HEK293 (cell line): ENCODE measurements at regions not wholly inside any gene's neighbourhood (a gene's known extent, or its start where the extent isn't known, plus 50 kb on each side); places are given as distances from the start of the nearest gene placed in this dataset.
A peak's percentile ranks its signal among the peaks of the same experiment; 100 is the strongest.
"Not testable (repeated sequence)": the region's sequence is repeated elsewhere in the genome, so short reads cannot be mapped to it uniquely, and the experiment has no call there.

Experiments
- CTCF ChIA-PET: fragments of 350-600 bp; formaldehyde crosslinking; extraction: SDS; loops from one replicate; lab custom pipeline; 2021; ENCODE audit warnings: antibody characterized with exemption; lab: Yijun Ruan, JAX
- POLR2A ChIA-PET: fragments of 300-600 bp; formaldehyde crosslinking; extraction: SDS; loops from one replicate; lab custom pipeline; 2020; ENCODE audit warnings: antibody characterized with exemption, inconsistent platforms; lab: Yijun Ruan, JAX
- H3K27ac ChIP-seq: fragments of 200-500 bp; sonication (Bioruptor generic); 2 replicates; pipeline ENCODE4 v1.5.1; 2014; ENCODE audit warnings: low read depth, low read length, control low read depth, inconsistent platforms; ENCODE audit errors: extremely low read depth
- H3K36me3 ChIP-seq, 2 experiments: fragments of 200-500 bp in 1 of 2; sonication (Bioruptor generic) in 1 of 2; 1 replicate in 1 of 2; 2 replicates in 1 of 2; pipeline ENCODE4 v1.5.1; 2014 to 2017; ENCODE audit warnings: inconsistent platforms in 2 of 2, low read length in 2 of 2; ENCODE audit not compliant: control insufficient read depth in 2 of 2, insufficient read depth in 1 of 2
- H3K4me1 ChIP-seq: fragments of 200-500 bp; sonication (Bioruptor generic); 2 replicates; pipeline ENCODE4 v1.5.1; 2014; ENCODE audit warnings: mild to moderate bottlenecking, low read length, inconsistent platforms; ENCODE audit not compliant: control insufficient read depth, insufficient read depth
- H3K4me3 ChIP-seq: 2 replicates; pipeline ENCODE4 v1.5.1; 2011; ENCODE audit warnings: low read depth, mild to moderate bottlenecking, control low read depth, low read length, moderate library complexity
- H3K9me3 ChIP-seq: fragments of 200-500 bp; sonication (Bioruptor generic); 2 replicates; pipeline ENCODE4 v1.5.1; 2014; ENCODE audit warnings: low read depth, low read length, inconsistent platforms; ENCODE audit not compliant: control insufficient read depth, insufficient read depth
- EGR2 ChIP-seq: fragments of 450-650 bp; formaldehyde crosslinking; IDR thresholded peaks from 2 replicates; pipeline ENCODE4 v1.5.1; 2016; ENCODE audit warnings: low read depth, missing biosample characterization, missing genetic modification characterization
- HOXD13 ChIP-seq: sonication (generic); formaldehyde crosslinking; IDR thresholded peaks from 2 replicates; pipeline ENCODE4 v1.8.0; 2022; ENCODE audit warnings: missing genetic modification reagents, borderline replicate concordance
- IKZF3 ChIP-seq: fragments of 450-650 bp; IDR thresholded peaks from 2 replicates; pipeline ENCODE4 v1.5.0; 2018; ENCODE audit warnings: missing biosample characterization, mild to moderate bottlenecking, missing genetic modification characterization, moderate library complexity
- KLF1 ChIP-seq: fragments of 450-650 bp; formaldehyde crosslinking; IDR thresholded peaks from 2 replicates; pipeline ENCODE4 v1.5.1; 2016; ENCODE audit warnings: missing biosample characterization, missing genetic modification characterization
- PRDM10 ChIP-seq: fragments of 450-650 bp; formaldehyde crosslinking; IDR thresholded peaks from 2 replicates; pipeline ENCODE4 v1.5.1; 2016; ENCODE audit warnings: missing biosample characterization, missing genetic modification characterization
- SP3 ChIP-seq: fragments of 450-650 bp; formaldehyde crosslinking; IDR thresholded peaks from 2 replicates; pipeline ENCODE4 v1.5.1; 2016; ENCODE audit warnings: missing biosample characterization, missing genetic modification characterization
- SP7 ChIP-seq: fragments of 450-650 bp; formaldehyde crosslinking; IDR thresholded peaks from 2 replicates; pipeline ENCODE4 v1.5.1; 2016; ENCODE audit warnings: missing biosample characterization, missing genetic modification characterization
- ZBTB48 ChIP-seq: fragments of 450-650 bp; formaldehyde crosslinking; IDR thresholded peaks from 2 replicates; pipeline ENCODE4 v1.5.1; 2016; ENCODE audit warnings: missing biosample characterization, missing genetic modification characterization
- ZFHX2 ChIP-seq: fragments of 450-650 bp; formaldehyde crosslinking; conservative IDR thresholded peaks from 2 replicates; pipeline ENCODE4 v1.5.1; 2016; ENCODE audit warnings: missing biosample characterization, missing genetic modification characterization
- ZFP37 ChIP-seq: fragments of 450-650 bp; formaldehyde crosslinking; IDR thresholded peaks from 2 replicates; pipeline ENCODE4 v1.5.1; 2016; ENCODE audit warnings: missing biosample characterization, missing genetic modification characterization
- ZNF335 ChIP-seq: fragments of 450-650 bp; formaldehyde crosslinking; conservative IDR thresholded peaks from 2 replicates; pipeline ENCODE4 v1.5.1; 2016; ENCODE audit warnings: missing biosample characterization, missing genetic modification characterization
- ZNF341 ChIP-seq: fragments of 450-650 bp; formaldehyde crosslinking; IDR thresholded peaks from 2 replicates; pipeline ENCODE4; 2016; ENCODE audit warnings: low read depth, missing biosample characterization, missing genetic modification characterization
- ZNF501 ChIP-seq: fragments of 450-650 bp; formaldehyde crosslinking; IDR thresholded peaks from 2 replicates; pipeline ENCODE4 v1.5.1; 2016; ENCODE audit warnings: missing biosample characterization, missing genetic modification characterization
- ZNF530 ChIP-seq: fragments of 450-650 bp; formaldehyde crosslinking; IDR thresholded peaks from 2 replicates; pipeline ENCODE4 v1.5.1; 2016; ENCODE audit warnings: low read depth, missing biosample characterization, missing genetic modification characterization
- ZNF585B ChIP-seq: fragments of 450-650 bp; formaldehyde crosslinking; IDR thresholded peaks from 2 replicates; pipeline ENCODE4 v1.5.1; 2016; ENCODE audit warnings: missing biosample characterization, missing genetic modification characterization
- TF ChIP-seq, protein P1 (sequence below): fragments of 450-650 bp; formaldehyde crosslinking; IDR thresholded peaks from 2 replicates; pipeline ENCODE4 v1.5.1; 2017; ENCODE audit warnings: missing biosample characterization, missing genetic modification characterization
- TF ChIP-seq, protein P2 (sequence below): fragments of 450-650 bp; formaldehyde crosslinking; IDR thresholded peaks from 2 replicates; pipeline ENCODE4 v1.5.1; 2016; ENCODE audit warnings: missing biosample characterization, missing genetic modification characterization, borderline replicate concordance
- TF ChIP-seq, protein P3 (sequence below): fragments of 450-650 bp; formaldehyde crosslinking; optimal IDR thresholded peaks from 2 replicates; pipeline ENCODE3; 2016; ENCODE audit warnings: missing biosample characterization, mild to moderate bottlenecking, missing genetic modification characterization
- TF ChIP-seq, protein P4 (sequence below): fragments of 450-650 bp; formaldehyde crosslinking; IDR thresholded peaks from 2 replicates; pipeline ENCODE4 v1.5.1; 2016; ENCODE audit warnings: missing biosample characterization, missing genetic modification characterization

GRCh38 chr4:120263618-120264017 is 197.0 kb upstream of the MAD2L1 start (continued):
- no peak for TF ChIP-seq IKZF3 (tag by site-specific recombination)
- TF ChIP-seq, protein P1, sequence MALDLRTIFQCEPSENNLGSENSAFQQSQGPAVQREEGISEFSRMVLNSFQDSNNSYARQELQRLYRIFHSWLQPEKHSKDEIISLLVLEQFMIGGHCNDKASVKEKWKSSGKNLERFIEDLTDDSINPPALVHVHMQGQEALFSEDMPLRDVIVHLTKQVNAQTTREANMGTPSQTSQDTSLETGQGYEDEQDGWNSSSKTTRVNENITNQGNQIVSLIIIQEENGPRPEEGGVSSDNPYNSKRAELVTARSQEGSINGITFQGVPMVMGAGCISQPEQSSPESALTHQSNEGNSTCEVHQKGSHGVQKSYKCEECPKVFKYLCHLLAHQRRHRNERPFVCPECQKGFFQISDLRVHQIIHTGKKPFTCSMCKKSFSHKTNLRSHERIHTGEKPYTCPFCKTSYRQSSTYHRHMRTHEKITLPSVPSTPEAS (tag by site-specific recombination) = no peak
- no peak for TF ChIP-seq HOXD13 (CRISPR knock-in tag)
- no peak for TF ChIP-seq ZNF530 (tag by site-specific recombination)
- TF ChIP-seq, protein P2, sequence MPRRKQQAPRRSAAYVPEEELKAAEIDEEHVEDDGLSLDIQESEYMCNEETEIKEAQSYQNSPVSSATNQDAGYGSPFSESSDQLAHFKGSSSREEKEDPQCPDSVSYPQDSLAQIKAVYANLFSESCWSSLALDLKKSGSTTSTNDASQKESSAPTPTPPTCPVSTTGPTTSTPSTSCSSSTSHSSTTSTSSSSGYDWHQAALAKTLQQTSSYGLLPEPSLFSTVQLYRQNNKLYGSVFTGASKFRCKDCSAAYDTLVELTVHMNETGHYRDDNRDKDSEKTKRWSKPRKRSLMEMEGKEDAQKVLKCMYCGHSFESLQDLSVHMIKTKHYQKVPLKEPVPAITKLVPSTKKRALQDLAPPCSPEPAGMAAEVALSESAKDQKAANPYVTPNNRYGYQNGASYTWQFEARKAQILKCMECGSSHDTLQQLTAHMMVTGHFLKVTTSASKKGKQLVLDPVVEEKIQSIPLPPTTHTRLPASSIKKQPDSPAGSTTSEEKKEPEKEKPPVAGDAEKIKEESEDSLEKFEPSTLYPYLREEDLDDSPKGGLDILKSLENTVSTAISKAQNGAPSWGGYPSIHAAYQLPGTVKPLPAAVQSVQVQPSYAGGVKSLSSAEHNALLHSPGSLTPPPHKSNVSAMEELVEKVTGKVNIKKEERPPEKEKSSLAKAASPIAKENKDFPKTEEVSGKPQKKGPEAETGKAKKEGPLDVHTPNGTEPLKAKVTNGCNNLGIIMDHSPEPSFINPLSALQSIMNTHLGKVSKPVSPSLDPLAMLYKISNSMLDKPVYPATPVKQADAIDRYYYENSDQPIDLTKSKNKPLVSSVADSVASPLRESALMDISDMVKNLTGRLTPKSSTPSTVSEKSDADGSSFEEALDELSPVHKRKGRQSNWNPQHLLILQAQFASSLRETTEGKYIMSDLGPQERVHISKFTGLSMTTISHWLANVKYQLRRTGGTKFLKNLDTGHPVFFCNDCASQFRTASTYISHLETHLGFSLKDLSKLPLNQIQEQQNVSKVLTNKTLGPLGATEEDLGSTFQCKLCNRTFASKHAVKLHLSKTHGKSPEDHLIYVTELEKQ (tag by site-specific recombination) = no peak
- TF ChIP-seq, all 188 proteins: peak for 0

GRCh38 chr4:120261117-120261516 is 194.5 kb upstream of the MAD2L1 start:
- H3K9me3 ChIP-seq = no peaks in the 10 kb centered on the region
- no peaks in the 10 kb centered on the region for H3K4me1 ChIP-seq
- no peak for TF ChIP-seq ZFP37
- TF ChIP-seq ZNF585B (tag by site-specific recombination) = no peak
- TF ChIP-seq EGR2 = no peak
- ChIA-PET CTCF (no interaction called here), POLR2A (no interaction called here)
- no peak overlapping the region for H3K4me3 ChIP-seq
- H3K36me3 ChIP-seq = no peaks in the 10 kb centered on the region
- H3K27ac ChIP-seq = no peak overlapping the region

DNA sequence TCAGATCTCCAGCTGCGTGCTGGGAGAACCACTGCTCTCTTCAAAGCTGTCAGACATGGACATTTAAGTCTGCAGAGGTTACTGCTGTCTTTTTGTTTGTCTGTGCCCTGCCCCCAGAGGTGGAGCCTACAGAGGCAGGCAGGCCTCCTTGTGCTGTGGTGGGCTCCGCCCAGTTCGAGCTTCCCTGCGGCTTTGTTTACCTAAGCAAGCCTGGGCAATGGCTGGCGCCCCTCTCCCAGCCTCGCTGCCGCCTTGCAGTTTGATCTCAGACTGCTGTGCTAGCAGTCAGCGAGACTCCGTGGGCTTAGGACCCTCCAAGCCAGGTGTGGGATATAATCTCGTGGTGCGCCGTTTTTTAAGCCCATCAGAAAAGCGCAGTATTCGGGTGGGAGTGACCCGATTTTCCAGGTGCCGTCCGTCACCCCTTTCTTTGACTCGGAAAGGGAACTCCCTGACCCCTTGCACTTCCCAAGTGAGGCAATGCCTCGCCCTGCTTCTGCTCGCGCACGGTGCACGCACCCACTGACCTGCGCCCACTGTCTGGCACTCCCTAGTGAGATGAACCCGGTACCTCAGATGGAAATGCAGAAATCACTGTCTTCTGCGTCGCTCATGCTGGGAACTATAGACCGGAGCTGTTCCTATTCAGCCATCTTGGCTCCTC is 189.6 kb upstream of the MAD2L1 start:
- H3K27ac ChIP-seq, H3K4me1 ChIP-seq, H3K36me3 ChIP-seq, POLR2A ChIA-PET, CTCF ChIA-PET, H3K9me3 ChIP-seq, H3K4me3 ChIP-seq: not testable (repeated sequence)
- TF ChIP-seq, protein P3, sequence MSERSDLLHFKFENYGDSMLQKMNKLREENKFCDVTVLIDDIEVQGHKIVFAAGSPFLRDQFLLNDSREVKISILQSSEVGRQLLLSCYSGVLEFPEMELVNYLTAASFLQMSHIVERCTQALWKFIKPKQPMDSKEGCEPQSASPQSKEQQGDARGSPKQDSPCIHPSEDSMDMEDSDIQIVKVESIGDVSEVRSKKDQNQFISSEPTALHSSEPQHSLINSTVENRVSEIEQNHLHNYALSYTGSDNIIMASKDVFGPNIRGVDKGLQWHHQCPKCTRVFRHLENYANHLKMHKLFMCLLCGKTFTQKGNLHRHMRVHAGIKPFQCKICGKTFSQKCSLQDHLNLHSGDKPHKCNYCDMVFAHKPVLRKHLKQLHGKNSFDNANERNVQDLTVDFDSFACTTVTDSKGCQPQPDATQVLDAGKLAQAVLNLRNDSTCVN (tag by site-specific recombination) = peak; percentile 73
- TF ChIP-seq PRDM10 (0 out of 2 replicates have a peak, but pooled peaks have one; percentile 25), SP7 (0 out of 2 replicates have a peak, but pooled peaks have one; percentile 14), ZFHX2 (tag by site-specific recombination) (peak; percentile 33), ZNF335 (tag by site-specific recombination) (peak; percentile 54), ZNF341 (tag by site-specific recombination) (peak; percentile 62), KLF1 (tag by site-specific recombination) (0 out of 2 replicates have a peak, but pooled peaks have one; percentile 13), ZNF501 (0 out of 2 replicates have a peak, but pooled peaks have one; percentile 29), EGR2 (0 out of 2 replicates have a peak, but pooled peaks have one; percentile 15), SP3 (peak; percentile 16; the same call in 1 of the 2 replicates), ZBTB48 (peak; percentile 80)
- TF ChIP-seq, protein P4, sequence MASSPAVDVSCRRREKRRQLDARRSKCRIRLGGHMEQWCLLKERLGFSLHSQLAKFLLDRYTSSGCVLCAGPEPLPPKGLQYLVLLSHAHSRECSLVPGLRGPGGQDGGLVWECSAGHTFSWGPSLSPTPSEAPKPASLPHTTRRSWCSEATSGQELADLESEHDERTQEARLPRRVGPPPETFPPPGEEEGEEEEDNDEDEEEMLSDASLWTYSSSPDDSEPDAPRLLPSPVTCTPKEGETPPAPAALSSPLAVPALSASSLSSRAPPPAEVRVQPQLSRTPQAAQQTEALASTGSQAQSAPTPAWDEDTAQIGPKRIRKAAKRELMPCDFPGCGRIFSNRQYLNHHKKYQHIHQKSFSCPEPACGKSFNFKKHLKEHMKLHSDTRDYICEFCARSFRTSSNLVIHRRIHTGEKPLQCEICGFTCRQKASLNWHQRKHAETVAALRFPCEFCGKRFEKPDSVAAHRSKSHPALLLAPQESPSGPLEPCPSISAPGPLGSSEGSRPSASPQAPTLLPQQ (tag by site-specific recombination) = 0 out of 2 replicates have a peak, but pooled peaks have one; percentile 23
